ENCODE measurements at regions not wholly inside any gene's neighbourhood (a gene's known extent, or its start where the extent isn't known, plus 50 kb on each side); places are given as distances from the start of the nearest gene placed in this dataset.
A peak's percentile ranks its signal among the peaks of the same experiment; 100 is the strongest.

GRCh38 chr7:116145245-116145852 lies 65.0 kb upstream of the TES start:
- DNase-seq (ENCODE audit: low read depth): peak; percentile 31

- no peak for DNase-seq (ENCODE audit: low read depth)
Observed at GRCh38 chr7:116148108-116148507, 62.2 kb upstream of the TES start.

- DNase-seq (ENCODE audit: low read depth): no peak
Observed at GRCh38 chr7:116148626-116149025, 61.7 kb upstream of the TES start.

GRCh38 chr7:116150588-116150987 lies 59.8 kb upstream of the TES start:
- no peak for DNase-seq (ENCODE audit: low read depth)

- DNase-seq (ENCODE audit: low read depth): no peak
Observed at GRCh38 chr7:116152276-116152675, 58.1 kb upstream of the TES start.

GRCh38 chr7:116153050-116153449 lies 57.3 kb upstream of the TES start:
- DNase-seq (ENCODE audit: low read depth): no peak

GRCh38 chr7:116159711-116160110 lies 50.6 kb upstream of the TES start:
- DNase-seq (ENCODE audit: low read depth): no peak
